Natural killer cell (primary cell): ENCODE measurements at regions not wholly inside any gene's neighbourhood (a gene's known extent, or its start where the extent isn't known, plus 50 kb on each side); places are given as distances from the start of the nearest gene placed in this dataset.

ENCODE experiments used
- ATAC-seq, 3 donors: fragments of 150-1000 bp in 2 of 3; fragments of 200-7000 bp in 1 of 3; cut with Tn5 transposase; 1 replicate in 1 of 3; 2 replicates in 2 of 3; pipeline ENCODE4 v1.10.0; 2021; ENCODE audit warnings: mild to moderate bottlenecking in 2 of 3, moderate library complexity in 2 of 3
- DNase-seq, 2 donors: peaks; one replicate each; pipeline versions ENCODE4 v3.0.0 to v3.0.0-alpha.2; 2013 to 2021; ENCODE audit warnings: mixed read lengths in 1 of 2
- H3K27ac ChIP-seq: one replicate; pipeline ENCODE4 v1.5.1; 2013; ENCODE audit warnings: mild to moderate bottlenecking, low read length
- H3K27me3 ChIP-seq: one replicate; pipeline ENCODE4 v1.6.1; 2013; ENCODE audit warnings: low read length; ENCODE audit not compliant: control insufficient read depth, insufficient read depth
- H3K36me3 ChIP-seq: one replicate; pipeline ENCODE4 v1.6.1; 2013; ENCODE audit warnings: low read length; ENCODE audit not compliant: control insufficient read depth, insufficient read depth
- H3K4me1 ChIP-seq: one replicate; pipeline ENCODE4 v1.6.1; 2013; ENCODE audit warnings: low read length; ENCODE audit not compliant: control insufficient read depth, insufficient read depth
- H3K4me3 ChIP-seq: one replicate; pipeline ENCODE4 v1.5.1; 2013; ENCODE audit warnings: low read length
- H3K9me3 ChIP-seq: one replicate; pipeline ENCODE4 v1.6.1; 2013; ENCODE audit warnings: low read length; ENCODE audit not compliant: control insufficient read depth, insufficient read depth
- H3K27ac Mint-ChIP-seq, 2 donors: one replicate each; pipeline ENCODE4 v1.8.0; 2022; ENCODE audit warnings: mild to moderate bottlenecking in 2 of 2, mixed read lengths in 2 of 2, moderate library complexity in 1 of 2
- H3K27me3 Mint-ChIP-seq, 2 donors: one replicate each; pipeline ENCODE4 v1.8.0; 2022; ENCODE audit warnings: low read depth in 2 of 2, mixed read lengths in 2 of 2
- H3K36me3 Mint-ChIP-seq: one replicate; pipeline ENCODE4 v1.8.0; 2022; ENCODE audit warnings: mixed read lengths
- H3K4me1 Mint-ChIP-seq, 2 donors: one replicate each; pipeline ENCODE4 v1.8.0; 2022; ENCODE audit warnings: mixed read lengths in 2 of 2
- H3K4me3 Mint-ChIP-seq: one replicate; pipeline ENCODE4 v1.8.0; 2022; ENCODE audit warnings: mild to moderate bottlenecking, moderate library complexity, mixed read lengths
- H3K9me3 Mint-ChIP-seq, 2 donors: one replicate each; pipeline ENCODE4 v1.8.0; 2022; ENCODE audit warnings: mixed read lengths in 2 of 2
- WGBS: methylation state at CpG from one replicate; pipeline ENCODE4 v1.1.7; 2013; ENCODE audit warnings: missing lambda C conversion rate; ENCODE audit not compliant: insufficient coverage; 5-methylcytosine and 5-hydroxymethylcytosine counted together
- intact Hi-C: fragments of 100-400 bp; cut with micrococcal nuclease; formaldehyde crosslinking; loops from one replicate; pipeline ENCODE4 v1.14.2; 2022
- TF ChIP-seq, protein P1 (sequence below): fragments of 200-600 bp; IDR thresholded peaks from one replicate; pipeline ENCODE4 v1.8.0; 2022; ENCODE audit warnings: antibody characterized with exemption

DNA sequence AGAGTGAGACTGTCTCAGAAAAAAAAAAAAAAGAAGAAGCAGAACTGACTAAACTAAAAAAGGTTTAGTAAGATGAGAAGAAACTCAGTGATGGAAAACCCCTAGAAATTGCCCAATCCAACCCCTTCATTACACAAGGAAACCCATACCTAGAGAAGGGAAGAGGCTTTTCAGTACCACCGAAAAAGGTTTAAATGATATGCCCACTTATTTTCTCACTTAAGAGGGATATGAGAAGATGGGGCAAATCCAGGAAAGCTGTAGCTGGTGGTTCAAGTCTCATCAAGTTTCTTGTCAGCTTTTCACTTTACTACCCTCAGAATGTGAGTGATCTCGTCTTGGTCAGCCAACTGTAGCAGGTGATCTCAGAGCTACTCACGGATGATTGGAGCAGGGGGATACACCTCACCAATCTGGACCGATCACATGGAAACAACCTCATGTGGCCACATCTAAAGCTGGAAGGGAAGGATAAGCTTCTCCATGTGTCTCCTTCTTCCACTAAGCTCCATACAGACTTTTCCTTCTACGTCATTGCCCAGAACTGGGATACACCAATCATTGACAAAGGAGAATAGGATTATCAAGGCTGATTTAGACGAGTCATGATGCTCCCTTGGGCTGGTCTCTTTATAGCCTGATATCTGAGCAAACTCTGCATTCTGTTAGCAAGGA is 126.7 kb upstream of the POU3F1 start:
- no peak overlapping the region for H3K4me3 ChIP-seq
- no peaks in the 10 kb centered on the region for H3K36me3 ChIP-seq
- Mint-ChIP-seq H3K4me3 (no peak overlapping the region), H3K9me3 (no peaks in the 10 kb centered on the region), H3K27ac (no peak overlapping the region), H3K36me3 (no peaks in the 10 kb centered on the region), H3K27me3 (no peaks in the 10 kb centered on the region), H3K4me1 (no peaks in the 10 kb centered on the region)
- no peaks in the 10 kb centered on the region for H3K9me3 ChIP-seq
- H3K4me1 ChIP-seq, result no peaks in the 10 kb centered on the region
- 76% methylated on average over 5 of the region's 6 CpGs for WGBS
- no peaks in the 10 kb centered on the region for H3K27me3 ChIP-seq
- DNase-seq (no peak), ATAC-seq (no peak)
- H3K27ac ChIP-seq, result peak overlapping the region; percentile 47
- TF ChIP-seq, protein P1, sequence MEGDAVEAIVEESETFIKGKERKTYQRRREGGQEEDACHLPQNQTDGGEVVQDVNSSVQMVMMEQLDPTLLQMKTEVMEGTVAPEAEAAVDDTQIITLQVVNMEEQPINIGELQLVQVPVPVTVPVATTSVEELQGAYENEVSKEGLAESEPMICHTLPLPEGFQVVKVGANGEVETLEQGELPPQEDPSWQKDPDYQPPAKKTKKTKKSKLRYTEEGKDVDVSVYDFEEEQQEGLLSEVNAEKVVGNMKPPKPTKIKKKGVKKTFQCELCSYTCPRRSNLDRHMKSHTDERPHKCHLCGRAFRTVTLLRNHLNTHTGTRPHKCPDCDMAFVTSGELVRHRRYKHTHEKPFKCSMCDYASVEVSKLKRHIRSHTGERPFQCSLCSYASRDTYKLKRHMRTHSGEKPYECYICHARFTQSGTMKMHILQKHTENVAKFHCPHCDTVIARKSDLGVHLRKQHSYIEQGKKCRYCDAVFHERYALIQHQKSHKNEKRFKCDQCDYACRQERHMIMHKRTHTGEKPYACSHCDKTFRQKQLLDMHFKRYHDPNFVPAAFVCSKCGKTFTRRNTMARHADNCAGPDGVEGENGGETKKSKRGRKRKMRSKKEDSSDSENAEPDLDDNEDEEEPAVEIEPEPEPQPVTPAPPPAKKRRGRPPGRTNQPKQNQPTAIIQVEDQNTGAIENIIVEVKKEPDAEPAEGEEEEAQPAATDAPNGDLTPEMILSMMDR, result no peak
- intact Hi-C loops, result no loop called here

DNA sequence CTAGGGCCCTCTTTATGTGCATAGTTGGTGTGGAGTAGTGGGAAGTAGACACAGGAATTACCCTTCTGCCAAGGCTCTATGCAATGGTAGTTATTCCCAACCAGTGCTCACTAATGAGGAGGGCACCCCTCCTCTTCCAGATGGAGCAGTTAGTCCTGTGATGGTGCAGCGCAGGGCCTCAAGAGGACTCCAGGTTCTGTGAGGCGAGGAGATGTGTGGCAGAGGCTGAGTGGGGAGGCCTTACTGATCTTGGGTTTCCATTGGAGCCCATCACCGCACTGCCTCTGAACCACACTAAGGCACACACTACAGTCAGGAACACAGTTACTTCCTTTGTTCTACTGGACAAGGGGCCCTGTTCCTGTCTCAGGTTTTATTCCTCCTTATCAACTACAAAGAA is 122.5 kb upstream of the POU3F1 start:
- 91% methylated on average over 3 of the region's 3 CpGs for WGBS

DNA sequence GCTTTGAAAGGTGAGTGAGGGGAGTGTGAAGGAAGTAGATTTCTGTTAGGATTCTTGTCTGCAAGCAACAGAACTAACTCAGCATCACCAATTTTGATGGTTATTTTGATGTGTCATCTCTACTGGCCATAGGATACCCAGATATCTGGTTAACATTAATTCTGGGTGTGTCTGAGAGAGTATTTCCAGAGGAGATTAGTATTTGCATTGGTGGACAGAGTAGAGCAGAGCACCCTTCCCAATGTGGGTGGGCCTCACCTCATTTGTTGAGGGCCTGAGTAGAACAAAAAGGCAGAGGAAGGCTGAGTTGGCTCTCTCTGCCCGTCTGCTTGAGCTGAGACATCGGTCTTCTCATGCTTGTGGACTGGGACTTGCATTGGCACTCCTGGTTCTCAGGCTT is 121.8 kb upstream of the POU3F1 start:
- no peaks in the 10 kb centered on the region for H3K36me3 Mint-ChIP-seq
- H3K4me3 Mint-ChIP-seq, result no peak overlapping the region
- WGBS, result 95% methylated on average over 2 of the region's 2 CpGs
- Histone ChIP-seq H3K4me1 (no peaks in the 10 kb centered on the region), H3K4me3 (no peak overlapping the region), H3K9me3 (no peaks in the 10 kb centered on the region), H3K27ac (no peak overlapping the region), H3K36me3 (no peaks in the 10 kb centered on the region), H3K27me3 (no peaks in the 10 kb centered on the region)
- H3K4me1 Mint-ChIP-seq, result no peaks in the 10 kb centered on the region
- DNase-seq, result no peak
- intact Hi-C loops, result no loop called here
- H3K9me3 Mint-ChIP-seq, result no peaks in the 10 kb centered on the region
- peaks cover 15 to 24% of the 10 kb centered on the region in 2 donors for H3K27me3 Mint-ChIP-seq
- no peak overlapping the region for H3K27ac Mint-ChIP-seq
- no peak for ATAC-seq
- TF ChIP-seq, protein P1, result no peak

More for the DNA sequence above, 122.5 kb upstream of the POU3F1 start:
- ATAC-seq, result no peak
- H3K36me3 Mint-ChIP-seq, result no peaks in the 10 kb centered on the region
- intact Hi-C loops, result no loop called here
- no peak overlapping the region for H3K27ac Mint-ChIP-seq
- Histone ChIP-seq H3K4me1 (no peaks in the 10 kb centered on the region), H3K4me3 (no peak overlapping the region), H3K27ac (no peak overlapping the region), H3K36me3 (no peaks in the 10 kb centered on the region), H3K27me3 (no peaks in the 10 kb centered on the region), H3K9me3 (no peaks in the 10 kb centered on the region)
- H3K27me3 Mint-ChIP-seq, result peaks cover 12 to 17% of the 10 kb centered on the region in 2 donors
- TF ChIP-seq, protein P1, result no peak
- no peaks in the 10 kb centered on the region for H3K9me3 Mint-ChIP-seq
- no peak for DNase-seq
- no peaks in the 10 kb centered on the region for H3K4me1 Mint-ChIP-seq
- no peak overlapping the region for H3K4me3 Mint-ChIP-seq

DNA sequence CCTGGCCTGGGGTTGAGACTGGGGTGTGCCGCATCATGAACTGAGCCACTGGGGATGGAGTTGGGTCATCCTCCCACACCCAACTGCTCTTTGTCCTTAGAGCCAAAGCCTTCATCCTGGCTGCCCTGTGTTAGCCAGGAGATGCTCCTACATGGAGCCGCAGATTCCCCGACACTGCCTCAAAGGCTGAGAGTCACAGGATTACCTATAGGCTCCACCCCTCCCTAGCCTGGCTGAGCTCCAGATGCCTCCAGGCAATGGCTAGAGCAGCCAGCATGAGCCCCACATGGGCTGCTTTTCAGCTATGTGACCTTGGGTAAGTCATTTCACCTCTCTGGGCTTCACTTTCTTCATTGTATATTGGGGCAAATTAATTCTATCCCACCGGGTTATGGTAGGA is 119.9 kb upstream of the POU3F1 start:
- intact Hi-C loops, result no loop called here
- TF ChIP-seq, protein P1, result no peak
- no peak overlapping the region for H3K27ac ChIP-seq
- DNase-seq (no peak), ATAC-seq (no peak)
- H3K4me1 ChIP-seq, result no peaks in the 10 kb centered on the region
- Mint-ChIP-seq H3K9me3 (no peaks in the 10 kb centered on the region), H3K4me3 (no peak overlapping the region), H3K4me1 (no peaks in the 10 kb centered on the region), H3K36me3 (no peaks in the 10 kb centered on the region), H3K27me3 (peaks cover 15 to 26% of the 10 kb centered on the region in 2 donors), H3K27ac (no peak overlapping the region)
- no peaks in the 10 kb centered on the region for H3K9me3 ChIP-seq
- no peaks in the 10 kb centered on the region for H3K27me3 ChIP-seq
- 100% methylated on average over 3 of the region's 4 CpGs for WGBS
- H3K36me3 ChIP-seq, result no peaks in the 10 kb centered on the region
- H3K4me3 ChIP-seq, result no peak overlapping the region
